ENCODE measurements at regions not wholly inside any gene's neighbourhood (a gene's known extent, or its start where the extent isn't known, plus 50 kb on each side); places are given as distances from the start of the nearest gene placed in this dataset.
"Not testable (repeated sequence)": the region's sequence is repeated elsewhere in the genome, so short reads cannot be mapped to it uniquely, and the experiment has no call there.

- no peak for DNase-seq
Measured at GRCh38 chr2:228956701-228957474, 314.2 kb downstream of the PID1 start.

GRCh38 chr2:228949831-228950230 lies 321.3 kb downstream of the PID1 start:
- DNase-seq: no peak

GRCh38 chr2:228945710-228946109 lies 325.4 kb downstream of the PID1 start:
- no peak for DNase-seq

- DNase-seq: no peak
Measured at GRCh38 chr2:228942856-228943255, 328.2 kb downstream of the PID1 start.

GRCh38 chr2:228938629-228939028 lies 332.5 kb downstream of the PID1 start:
- no peak for DNase-seq

- no peak for DNase-seq
Measured at GRCh38 chr2:228927028-228928010, 343.8 kb downstream of the PID1 start.

- DNase-seq: no peak
Measured at GRCh38 chr2:228919808-228920207, 351.3 kb downstream of the PID1 start.

- no peak for DNase-seq
Measured at GRCh38 chr2:228917220-228917619, 353.9 kb downstream of the PID1 start.

- no peak for DNase-seq
Measured at GRCh38 chr2:228916416-228917090, 354.5 kb downstream of the PID1 start.

GRCh38 chr2:228913176-228913575 lies 357.9 kb downstream of the PID1 start:
- DNase-seq: no peak

- not testable (repeated sequence) for DNase-seq
Measured at GRCh38 chr2:228910872-228911271, 360.2 kb downstream of the PID1 start.

- DNase-seq: no peak
Measured at GRCh38 chr2:228902176-228902575, 368.9 kb downstream of the PID1 start.

GRCh38 chr2:228901531-228901930 lies 369.6 kb downstream of the PID1 start:
- no peak for DNase-seq

GRCh38 chr2:228878138-228878537 lies 392.9 kb downstream of the PID1 start:
- DNase-seq: no peak

- DNase-seq: no peak
Measured at GRCh38 chr2:228876276-228876675, 394.8 kb downstream of the PID1 start.

GRCh38 chr2:228875152-228875900 lies 395.8 kb downstream of the PID1 start:
- DNase-seq: no peak

- DNase-seq: no peak
Measured at GRCh38 chr2:228871012-228871411, 400.1 kb downstream of the PID1 start.

GRCh38 chr2:228869636-228870264 lies 401.3 kb downstream of the PID1 start:
- no peak for DNase-seq

GRCh38 chr2:228867406-228867805 lies 403.7 kb downstream of the PID1 start:
- DNase-seq: no peak

- no peak for DNase-seq
Measured at GRCh38 chr2:228866781-228867180, 404.3 kb downstream of the PID1 start.

- DNase-seq: no peak
Measured at GRCh38 chr2:228866044-228866443, 405.0 kb downstream of the PID1 start.

- DNase-seq: no peak
Measured at GRCh38 chr2:228864131-228864530, 407.0 kb downstream of the PID1 start.

Measured in COR-L47 (cell line).